ENCODE measurements at regions not wholly inside any gene's neighbourhood (a gene's known extent, or its start where the extent isn't known, plus 50 kb on each side); places are given as distances from the start of the nearest gene placed in this dataset.

- no peaks in the 10 kb centered on the region for H3K36me3 ChIP-seq
- no peaks in the 10 kb centered on the region for H3K9me3 ChIP-seq
- no peaks in the 10 kb centered on the region for H3K4me1 ChIP-seq
- no peak for TF ChIP-seq CTCF (IDR thresholded peaks at IDR 0.05)
- no peak for DNase-seq (ENCODE audit: low spot score)
- no peaks in the 10 kb centered on the region for H3K27me3 ChIP-seq
- H3K4me3 ChIP-seq = no peak overlapping the region
- H3K27ac ChIP-seq = no peak overlapping the region
Observed at GRCh38 chr2:138132108-138132507, 167.8 kb downstream of the HNMT start.

- no peaks in the 10 kb centered on the region for H3K36me3 ChIP-seq
- DNase-seq (ENCODE audit: low spot score) = no peak
- no peaks in the 10 kb centered on the region for H3K9me3 ChIP-seq
- H3K27me3 ChIP-seq = no peaks in the 10 kb centered on the region
- no peak overlapping the region for H3K4me3 ChIP-seq
- no peaks in the 10 kb centered on the region for H3K4me1 ChIP-seq
- no peak for TF ChIP-seq CTCF (IDR thresholded peaks at IDR 0.05)
- H3K27ac ChIP-seq = no peak overlapping the region
Observed at GRCh38 chr2:138137949-138138348, 173.7 kb downstream of the HNMT start.

- H3K9me3 ChIP-seq = no peaks in the 10 kb centered on the region
- H3K27ac ChIP-seq = no peak overlapping the region
- no peaks in the 10 kb centered on the region for H3K27me3 ChIP-seq
- no peaks in the 10 kb centered on the region for H3K36me3 ChIP-seq
- no peaks in the 10 kb centered on the region for H3K4me1 ChIP-seq
- TF ChIP-seq CTCF (IDR thresholded peaks at IDR 0.05) = no peak
- no peak overlapping the region for H3K4me3 ChIP-seq
- no peak for DNase-seq (ENCODE audit: low spot score)
Observed at GRCh38 chr2:138147796-138148195, 183.5 kb downstream of the HNMT start.

- no peak for TF ChIP-seq CTCF (IDR thresholded peaks at IDR 0.05)
- Histone ChIP-seq H3K4me1 (no peaks in the 10 kb centered on the region), H3K9me3 (no peaks in the 10 kb centered on the region)
Observed at GRCh38 chr2:138155304-138155703, 191.0 kb downstream of the HNMT start.

GRCh38 chr2:138157372-138157771 is 193.1 kb downstream of the HNMT start:
- TF ChIP-seq CTCF (IDR thresholded peaks at IDR 0.05) = no peak
- DNase-seq (ENCODE audit: low spot score) = no peak
- Histone ChIP-seq H3K4me1 (no peaks in the 10 kb centered on the region), H3K9me3 (no peaks in the 10 kb centered on the region), H3K27ac (no peak overlapping the region), H3K4me3 (no peak overlapping the region), H3K36me3 (no peaks in the 10 kb centered on the region), H3K27me3 (no peaks in the 10 kb centered on the region)

More at GRCh38 chr2:138155304-138155703, 191.0 kb downstream of the HNMT start:
- Histone ChIP-seq H3K36me3 (no peaks in the 10 kb centered on the region), H3K4me3 (no peak overlapping the region), H3K27me3 (no peaks in the 10 kb centered on the region), H3K27ac (no peak overlapping the region)
- DNase-seq (ENCODE audit: low spot score) = no peak

- H3K36me3 ChIP-seq = no peaks in the 10 kb centered on the region
- no peak overlapping the region for H3K27ac ChIP-seq
- H3K27me3 ChIP-seq = no peaks in the 10 kb centered on the region
- H3K9me3 ChIP-seq = peaks cover 0 to 5% of the 10 kb centered on the region in 2 donors
- TF ChIP-seq CTCF (IDR thresholded peaks at IDR 0.05) = no peak
- no peak for DNase-seq (ENCODE audit: low spot score)
- no peaks in the 10 kb centered on the region for H3K4me1 ChIP-seq
- H3K4me3 ChIP-seq = no peak overlapping the region
Observed at GRCh38 chr2:138170485-138170884, 206.2 kb downstream of the HNMT start.
